Epidermal melanocyte (primary cell): ENCODE measurements at regions not wholly inside any gene's neighbourhood (a gene's known extent, or its start where the extent isn't known, plus 50 kb on each side); places are given as distances from the start of the nearest gene placed in this dataset.
"Not testable (repeated sequence)": the region's sequence is repeated elsewhere in the genome, so short reads cannot be mapped to it uniquely, and the experiment has no call there.

Source experiments
- DNase-seq: peaks from one replicate; pipeline ENCODE4 v3.0.0; 2011; ENCODE audit warnings: low spot score; ENCODE audit not compliant: insufficient read length

- not testable (repeated sequence) for DNase-seq
Observed at GRCh38 chr15:20010759-20011158, 530.8 kb downstream of the GOLGA6L6 start.

- DNase-seq: not testable (repeated sequence)
Observed at GRCh38 chr15:20009619-20010018, 532.0 kb downstream of the GOLGA6L6 start.

- DNase-seq: not testable (repeated sequence)
Observed at GRCh38 chr15:20007338-20007737, 534.3 kb downstream of the GOLGA6L6 start.

GRCh38 chr15:20003471-20003870, 538.1 kb downstream of the GOLGA6L6 start:
- not testable (repeated sequence) for DNase-seq

GRCh38 chr15:20002560-20002959, 539.0 kb downstream of the GOLGA6L6 start:
- not testable (repeated sequence) for DNase-seq

- not testable (repeated sequence) for DNase-seq
Observed at GRCh38 chr15:19996574-19997194, 544.9 kb downstream of the GOLGA6L6 start.

- DNase-seq: not testable (repeated sequence)
Observed at GRCh38 chr15:19995296-19995695, 546.3 kb downstream of the GOLGA6L6 start.

GRCh38 chr15:19992428-19992827, 549.2 kb downstream of the GOLGA6L6 start:
- no peak for DNase-seq

GRCh38 chr15:19988094-19988660, 553.4 kb downstream of the GOLGA6L6 start:
- no peak for DNase-seq

- no peak for DNase-seq
Observed at GRCh38 chr15:19987389-19988048, 554.1 kb downstream of the GOLGA6L6 start.

- DNase-seq: no peak
Observed at GRCh38 chr15:19984101-19984500, 557.5 kb downstream of the GOLGA6L6 start.

- DNase-seq: no peak
Observed at GRCh38 chr15:19974998-19975397, 566.6 kb downstream of the GOLGA6L6 start.

- no peak for DNase-seq
Observed at GRCh38 chr15:19973718-19974117, 567.9 kb downstream of the GOLGA6L6 start.

- not testable (repeated sequence) for DNase-seq
Observed at GRCh38 chr15:19972582-19972981, 569.0 kb downstream of the GOLGA6L6 start.

- DNase-seq: not testable (repeated sequence)
Observed at GRCh38 chr15:19965574-19965973, 576.0 kb downstream of the GOLGA6L6 start.

- not testable (repeated sequence) for DNase-seq
Observed at GRCh38 chr15:19964480-19964879, 577.1 kb downstream of the GOLGA6L6 start.

- DNase-seq: no peak
Observed at GRCh38 chr15:19956124-19956796, 585.3 kb downstream of the GOLGA6L6 start.

GRCh38 chr15:19944261-19944888, 597.2 kb downstream of the GOLGA6L6 start:
- no peak for DNase-seq

GRCh38 chr15:19943515-19943914, 598.1 kb downstream of the GOLGA6L6 start:
- no peak for DNase-seq

- DNase-seq: not testable (repeated sequence)
Observed at GRCh38 chr15:19903281-19903680, 638.3 kb downstream of the GOLGA6L6 start.

- not testable (repeated sequence) for DNase-seq
Observed at GRCh38 chr15:19902388-19902787, 639.2 kb downstream of the GOLGA6L6 start.

GRCh38 chr15:19901414-19901813, 640.2 kb downstream of the GOLGA6L6 start:
- DNase-seq: not testable (repeated sequence)
